ENCODE measurements at regions not wholly inside any gene's neighbourhood (a gene's known extent, or its start where the extent isn't known, plus 50 kb on each side); places are given as distances from the start of the nearest gene placed in this dataset.
"Not testable (repeated sequence)": the region's sequence is repeated elsewhere in the genome, so short reads cannot be mapped to it uniquely, and the experiment has no call there.

- DNase-seq = no peak
These were observed 270.0 kb downstream of the DACT1 start for GRCh38 chr14:58907803-58908202.

GRCh38 chr14:58912287-58912686 is 274.5 kb downstream of the DACT1 start:
- DNase-seq = no peak

DNA sequence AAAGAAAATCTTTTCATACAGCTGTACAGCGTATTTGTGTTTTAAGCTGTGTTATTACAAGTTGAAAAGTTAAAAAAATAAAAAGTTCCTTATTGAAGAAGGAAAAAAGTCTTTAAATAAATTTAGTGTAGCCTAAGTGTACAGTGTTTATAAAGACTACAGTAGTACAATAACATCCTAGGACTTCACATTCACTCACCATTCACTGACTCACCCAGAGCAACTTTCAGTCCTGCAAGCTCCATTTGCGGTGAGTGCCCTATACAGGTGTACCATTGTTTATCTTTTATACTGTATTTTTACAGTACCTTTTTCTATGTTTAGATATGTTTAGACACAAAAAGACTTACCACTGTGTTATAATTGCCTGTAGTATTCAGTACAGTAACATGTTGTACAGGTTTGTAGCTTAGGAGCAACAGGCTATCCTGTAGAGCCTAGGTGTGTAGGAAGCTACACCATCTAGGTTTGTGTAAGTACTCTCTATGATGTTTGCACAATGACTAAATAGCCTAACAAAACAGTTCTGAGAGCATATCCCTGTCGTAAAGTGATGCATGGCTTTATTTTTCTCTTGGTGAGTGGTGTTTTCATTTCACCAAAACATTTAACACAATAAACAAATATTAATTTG is 275.2 kb downstream of the DACT1 start:
- DNase-seq = no peak

- peak; percentile 6 to 32 for DNase-seq
These were observed 274.1 kb upstream of the DAAM1 start for GRCh38 chr14:58914279-58914855.

DNA sequence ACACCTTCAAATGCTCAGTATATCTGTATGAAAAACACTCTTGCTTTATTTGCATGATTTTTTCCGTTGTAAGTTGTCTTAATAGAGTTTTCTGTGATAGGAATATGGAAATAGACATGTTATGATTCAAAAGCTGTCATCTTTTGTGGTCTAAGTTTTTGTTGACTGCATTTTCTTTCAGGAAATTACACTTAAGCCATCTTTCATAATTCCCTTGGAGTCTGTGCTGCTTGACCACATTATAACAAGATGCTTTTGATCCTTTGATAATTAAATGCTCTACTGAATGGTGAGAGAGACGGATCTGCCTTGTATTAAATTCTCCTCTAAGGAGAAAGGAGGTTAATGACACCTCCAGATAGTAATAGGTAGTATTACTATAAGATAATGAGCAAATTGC is 272.8 kb upstream of the DAAM1 start:
- no peak for DNase-seq

DNA sequence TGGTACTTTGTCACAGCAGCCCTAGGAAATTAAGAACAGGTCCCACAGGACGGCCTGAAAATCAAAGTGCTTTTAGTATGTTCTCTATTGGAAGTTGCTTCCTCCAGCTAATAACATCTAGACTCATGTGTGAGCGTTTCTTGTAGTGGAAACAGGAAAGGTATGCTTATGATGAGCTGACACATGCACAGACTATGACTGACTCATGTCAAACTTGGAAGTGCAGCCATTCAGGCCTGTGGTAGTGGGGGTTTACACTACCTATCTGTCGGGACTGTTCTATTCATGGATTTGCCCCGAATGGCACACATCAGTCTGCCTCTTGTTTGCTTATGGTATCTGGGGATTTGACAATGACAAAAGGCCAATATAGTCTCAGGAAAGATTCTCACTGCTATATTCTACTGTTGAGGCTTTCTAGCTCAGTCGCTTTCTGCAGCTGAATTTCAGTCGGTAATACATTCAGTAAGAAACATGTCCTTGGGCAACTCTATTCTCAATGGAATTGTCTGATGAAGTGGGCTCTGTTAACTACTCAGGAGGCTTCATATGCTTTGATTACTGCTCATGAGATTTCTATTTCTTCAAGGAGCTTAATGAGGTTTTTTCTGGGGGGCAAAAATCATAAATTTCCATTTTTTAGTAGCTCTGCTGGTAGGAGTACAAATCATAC is 270.3 kb upstream of the DAAM1 start:
- no peak for DNase-seq

GRCh38 chr14:58919217-58919616 is 269.2 kb upstream of the DAAM1 start:
- no peak for DNase-seq

GRCh38 chr14:58920230-58920629 is 268.2 kb upstream of the DAAM1 start:
- DNase-seq = no peak

GRCh38 chr14:58922201-58922940 is 266.1 kb upstream of the DAAM1 start:
- not testable (repeated sequence) for DNase-seq

DNA sequence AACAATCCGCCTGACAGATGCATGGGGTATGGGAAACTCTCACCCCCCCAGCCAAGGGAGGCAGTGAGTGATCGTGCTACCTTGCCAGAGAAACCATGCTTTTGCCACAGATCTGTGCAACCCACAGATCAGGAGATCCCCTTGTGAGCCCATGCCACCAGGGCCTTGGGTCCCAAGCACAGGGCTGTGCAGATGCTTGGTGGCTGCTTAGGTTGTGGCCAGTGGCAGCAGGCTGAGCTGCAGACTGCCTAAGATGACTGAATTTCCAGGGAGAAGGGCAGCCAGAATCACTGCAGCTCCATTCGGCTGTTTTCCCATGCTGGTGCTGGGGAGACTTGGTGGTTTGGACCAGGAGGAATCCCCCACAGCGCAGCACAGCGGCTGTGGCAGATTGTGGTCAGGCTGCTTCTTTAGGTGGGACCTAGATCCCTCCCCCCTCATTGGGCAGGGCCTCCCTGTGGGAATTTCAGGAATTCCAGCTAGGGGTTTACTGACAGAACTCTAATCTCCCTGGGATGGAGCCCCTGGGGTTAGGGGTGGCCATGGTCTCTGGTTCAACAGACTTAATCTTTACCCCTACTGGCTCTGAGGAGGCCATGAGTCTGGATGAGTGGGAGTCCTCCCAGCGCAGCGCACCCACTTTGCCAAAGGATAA is 264.6 kb upstream of the DAAM1 start:
- no peak for DNase-seq

GRCh38 chr14:58941629-58942028 is 246.8 kb upstream of the DAAM1 start:
- DNase-seq = no peak

GRCh38 chr14:58942516-58942915 is 246.0 kb upstream of the DAAM1 start:
- no peak for DNase-seq

DNA sequence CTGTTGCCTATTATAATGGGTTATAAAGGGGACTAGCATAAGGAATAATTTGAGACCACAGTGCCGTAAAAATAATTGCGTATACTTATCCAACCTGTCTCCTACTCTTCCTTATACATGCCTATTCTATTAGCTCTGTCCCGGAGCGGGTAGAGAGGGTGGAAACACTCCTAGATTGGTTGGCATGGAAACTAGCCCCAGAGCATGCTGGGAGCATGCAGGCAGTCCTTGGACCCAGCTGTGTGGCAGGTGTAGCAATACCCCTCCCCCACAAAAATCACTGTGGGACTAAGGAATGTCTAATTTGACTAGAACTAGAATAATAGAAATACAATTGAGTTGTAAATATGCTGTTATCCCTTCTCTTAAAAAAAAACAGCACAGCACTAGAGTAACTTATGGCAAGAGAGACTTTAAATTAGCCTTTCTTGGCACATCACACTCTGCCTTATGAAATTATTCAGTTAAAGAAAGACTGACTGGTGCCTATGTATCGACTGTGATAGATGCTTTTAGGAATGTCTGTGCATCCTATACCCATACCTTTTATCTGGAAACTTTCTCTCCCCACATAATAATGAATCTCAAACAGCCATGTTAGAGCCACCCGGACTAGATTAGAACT is 244.0 kb upstream of the DAAM1 start:
- no peak for DNase-seq

DNA sequence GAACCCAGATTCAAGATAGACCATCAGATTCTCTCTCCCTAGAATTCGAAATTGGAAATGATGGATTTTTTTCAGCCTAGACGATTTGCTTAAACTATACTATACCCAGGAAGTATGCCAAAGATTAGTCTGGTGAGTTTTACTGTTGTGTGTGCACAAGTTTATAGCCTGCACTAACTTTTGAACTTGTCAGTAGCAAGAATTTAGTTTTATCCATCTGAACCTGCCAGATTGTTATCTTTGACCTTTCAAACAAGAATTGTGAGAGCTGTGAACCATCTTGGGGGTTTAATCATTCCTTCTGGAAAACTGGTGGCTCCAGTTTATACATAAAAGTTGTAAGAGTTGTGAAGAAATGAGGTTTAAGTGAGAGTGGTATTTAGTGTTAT is 243.5 kb upstream of the DAAM1 start:
- DNase-seq = no peak

DNA sequence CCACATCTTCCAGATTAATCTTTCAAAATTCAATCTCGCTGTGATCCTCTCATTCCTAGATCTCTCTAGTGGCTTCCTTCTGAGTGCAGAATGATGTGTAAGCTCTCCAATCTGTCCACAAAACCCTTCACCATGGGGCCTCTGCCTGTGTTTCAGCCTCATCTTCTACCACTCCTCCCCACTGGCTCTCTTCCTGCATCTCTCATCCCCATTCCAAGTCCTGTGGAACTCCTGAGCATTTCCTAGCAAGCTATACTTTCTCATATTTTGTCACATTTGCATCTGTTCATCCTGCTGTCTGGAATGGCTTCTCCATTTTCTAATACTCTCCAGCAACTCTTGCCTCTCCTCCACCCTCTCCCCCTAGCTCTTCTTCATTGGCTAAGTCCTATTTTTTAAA is 242.0 kb upstream of the DAAM1 start:
- no peak for DNase-seq

- no peak for DNase-seq
These were observed 241.3 kb upstream of the DAAM1 start for GRCh38 chr14:58947156-58947555.

DNA sequence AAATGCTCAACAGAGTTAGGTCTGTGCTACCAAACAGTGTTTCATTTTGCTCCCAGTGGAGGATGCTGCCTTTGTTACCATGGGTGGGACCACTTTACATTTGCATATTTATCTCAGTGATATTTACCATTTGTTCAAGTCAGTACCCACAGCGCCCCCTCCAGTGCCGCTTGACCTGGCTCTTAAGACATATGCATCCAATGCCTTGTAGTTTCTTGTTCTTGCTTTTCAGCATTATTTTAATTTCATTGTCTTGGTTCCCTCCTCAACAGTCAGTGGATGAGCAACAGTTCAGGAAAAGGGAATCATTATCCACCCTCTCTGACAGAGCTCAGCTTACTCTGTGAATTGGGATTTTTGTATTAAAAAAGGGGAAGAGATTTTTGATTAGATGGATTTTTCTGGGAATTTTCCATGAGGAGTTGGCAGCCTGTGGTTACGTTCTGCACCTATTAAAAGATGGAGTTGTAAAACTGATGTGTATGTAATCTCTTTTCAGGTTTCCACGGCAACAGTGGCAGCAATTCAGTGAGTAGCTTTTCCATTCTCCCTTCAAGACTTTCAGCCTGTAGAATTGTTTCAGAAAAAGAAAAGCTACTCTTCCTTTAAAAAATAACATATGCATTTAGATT is 240.5 kb upstream of the DAAM1 start:
- no peak for DNase-seq

DNA sequence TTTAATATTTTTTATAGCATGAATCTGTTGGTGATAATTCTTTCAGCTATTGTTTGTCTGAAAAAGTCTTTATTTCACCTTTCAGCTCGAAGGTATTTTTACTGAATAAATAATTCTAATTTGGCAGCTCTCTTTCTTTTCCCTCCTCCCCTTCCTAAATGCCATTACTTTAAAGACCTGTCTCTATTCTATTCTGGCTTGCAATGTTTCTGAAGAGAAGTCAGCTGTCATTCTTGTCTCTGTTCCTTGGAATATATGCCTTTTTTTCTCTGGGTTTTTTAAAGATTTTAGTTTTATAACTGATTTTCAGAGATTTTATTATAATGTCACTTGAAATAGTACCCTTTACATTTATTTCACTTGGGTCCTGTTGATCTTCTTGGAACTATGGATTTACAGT is 237.9 kb upstream of the DAAM1 start:
- no peak for DNase-seq

- DNase-seq = no peak
These were observed 237.3 kb upstream of the DAAM1 start for GRCh38 chr14:58951143-58951542.

DNA sequence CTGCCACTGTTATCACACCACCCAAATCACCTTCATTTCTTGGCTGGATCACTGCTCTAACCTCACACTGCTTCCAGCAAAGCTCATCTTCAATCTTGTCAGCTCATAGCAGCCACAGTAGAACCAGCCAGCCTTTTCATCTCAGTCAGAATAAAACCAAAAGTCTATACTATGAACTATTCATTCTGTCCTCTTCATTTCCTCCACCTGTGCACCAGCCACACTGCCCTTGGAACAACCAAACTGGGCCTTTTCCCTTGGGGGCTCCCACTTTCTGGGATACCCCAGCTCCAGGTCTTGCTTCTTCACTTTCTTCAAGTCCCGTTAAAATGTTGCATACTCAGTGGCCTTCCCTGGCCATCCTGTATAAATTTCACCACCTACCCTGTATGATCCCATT is 234.4 kb upstream of the DAAM1 start:
- no peak for DNase-seq

DNA sequence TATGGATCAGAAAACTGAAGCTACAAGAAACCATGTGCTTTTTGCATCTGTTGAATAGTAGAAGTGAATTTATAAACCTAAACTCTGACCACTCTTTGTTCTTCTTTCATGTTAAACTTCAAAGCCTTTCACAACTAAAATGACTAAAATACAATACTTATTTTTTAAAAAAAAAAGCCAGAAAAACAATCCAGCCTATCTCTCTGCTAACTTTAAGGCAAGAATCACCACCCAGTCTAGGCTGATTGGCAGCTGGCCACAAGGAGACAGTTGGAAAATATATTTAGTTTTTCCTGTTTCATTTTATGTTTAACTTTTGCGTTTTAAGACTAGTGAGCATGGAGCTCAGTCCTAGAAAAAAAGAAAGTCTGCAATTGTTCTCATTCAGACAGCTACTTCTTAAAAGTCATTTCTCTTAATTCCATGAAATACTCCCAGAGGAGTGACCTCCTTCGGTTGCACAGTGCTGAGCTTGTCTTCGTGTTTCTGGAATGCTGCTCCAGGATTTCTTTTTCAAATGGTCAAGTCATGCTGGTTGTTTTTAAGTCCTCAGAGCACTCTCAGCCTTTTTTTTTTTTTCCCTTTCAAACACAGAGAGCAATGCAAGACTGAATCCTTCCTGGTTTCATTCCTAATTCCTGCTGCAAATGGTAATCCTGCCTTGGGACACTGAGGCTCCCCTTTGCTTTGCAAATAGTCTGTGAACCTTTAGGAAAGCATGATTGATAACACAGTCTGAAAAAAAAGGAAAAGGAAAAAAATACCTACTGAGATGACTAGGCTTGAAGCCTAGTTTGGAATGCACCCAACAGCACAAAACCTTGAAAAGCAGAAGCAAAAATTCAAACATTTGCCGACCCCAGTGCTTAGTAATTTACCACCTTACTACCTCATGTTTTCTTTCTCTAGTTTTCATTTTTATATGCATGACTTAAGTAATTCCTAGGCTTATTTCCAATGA is 233.3 kb upstream of the DAAM1 start:
- peak in 1 of 2 experiments; percentile 3 for DNase-seq

Measured in AML-193 (cell line).